Upper lobe of left lung (tissue), 6 donors: ENCODE measurements at regions not wholly inside any gene's neighbourhood (a gene's known extent, or its start where the extent isn't known, plus 50 kb on each side); places are given as distances from the start of the nearest gene placed in this dataset.
"Not testable (repeated sequence)": the region's sequence is repeated elsewhere in the genome, so short reads cannot be mapped to it uniquely, and the experiment has no call there.

ENCODE experiments used
- ATAC-seq, 2 donors: fragments of 200-7000 bp; cut with Tn5 transposase; one replicate each; pipeline ENCODE4 v1.9.1; 2022; ENCODE audit warnings: mild to moderate bottlenecking in 2 of 2, moderate library complexity in 2 of 2; ENCODE audit not compliant: low FRiP score in 2 of 2
- DNase-seq, 2 donors: peaks; one replicate each; pipeline ENCODE4 v3.0.0-alpha.2; 2019 to 2020
- H3K27ac ChIP-seq, 4 donors: fragments of 200-600 bp; sonication (generic); one replicate each; pipeline ENCODE4 v1.5.1; 2016 to 2019
- H3K27me3 ChIP-seq, 4 donors: fragments of 200-600 bp; sonication (generic); one replicate each; pipeline ENCODE4 v1.5.1; 2017 to 2019
- H3K36me3 ChIP-seq, 4 donors: fragments of 200-600 bp; sonication (generic); one replicate each; pipeline ENCODE4 v1.5.1; 2016 to 2019
- H3K4me1 ChIP-seq, 4 donors: fragments of 200-600 bp; sonication (generic); one replicate each; pipeline ENCODE4 v1.5.1; 2018 to 2019
- H3K4me3 ChIP-seq, 4 donors: fragments of 200-600 bp; sonication (generic); one replicate each; pipeline ENCODE4 v1.5.1; 2017 to 2019; ENCODE audit warnings: mild to moderate bottlenecking in 2 of 4, moderate library complexity in 1 of 4
- H3K9me3 ChIP-seq, 4 donors: fragments of 200-600 bp; sonication (generic); one replicate each; pipeline ENCODE4 v1.5.1; 2018 to 2019
- CTCF ChIP-seq, 6 experiments: fragments of 450-650 bp in 4 of 6; fragments of 200-600 bp in 2 of 6; sonication (generic) in 2 of 6; IDR thresholded peaks; one replicate each; pipeline ENCODE4 v1.5.1; 2016 to 2019; ENCODE audit warnings: antibody characterized with exemption in 6 of 6
- EP300 ChIP-seq, 4 donors: sonication (generic); formaldehyde crosslinking; IDR thresholded peaks; one replicate each; pipeline ENCODE4 v1.5.1; 2017; ENCODE audit warnings: antibody characterized with exemption in 4 of 4, control low read depth in 2 of 4
- POLR2A ChIP-seq, 4 donors: fragments of 450-650 bp; IDR thresholded peaks; one replicate each; pipeline ENCODE4 v1.5.1; 2016 to 2017; ENCODE audit warnings: antibody characterized with exemption in 4 of 4, mild to moderate bottlenecking in 2 of 4
- POLR2AphosphoS5 ChIP-seq, 2 donors: sonication (generic); formaldehyde crosslinking; IDR thresholded peaks; one replicate each; pipeline ENCODE4 v1.5.1; 2017; ENCODE audit warnings: antibody characterized with exemption in 2 of 2
- whole genome bisulfite sequencing, 2 donors: methylation state at CpG; one replicate each; pipeline ENCODE4 v1.1.5; 2017 to 2018; 5-methylcytosine and 5-hydroxymethylcytosine counted together
- donor health status: DM: no; HTN: no; CAD: no; lungs with moderate emphysema.
- donor health status: DM: no; HTN: yes; CAD: no; lungs with severe emphysema.

DNA sequence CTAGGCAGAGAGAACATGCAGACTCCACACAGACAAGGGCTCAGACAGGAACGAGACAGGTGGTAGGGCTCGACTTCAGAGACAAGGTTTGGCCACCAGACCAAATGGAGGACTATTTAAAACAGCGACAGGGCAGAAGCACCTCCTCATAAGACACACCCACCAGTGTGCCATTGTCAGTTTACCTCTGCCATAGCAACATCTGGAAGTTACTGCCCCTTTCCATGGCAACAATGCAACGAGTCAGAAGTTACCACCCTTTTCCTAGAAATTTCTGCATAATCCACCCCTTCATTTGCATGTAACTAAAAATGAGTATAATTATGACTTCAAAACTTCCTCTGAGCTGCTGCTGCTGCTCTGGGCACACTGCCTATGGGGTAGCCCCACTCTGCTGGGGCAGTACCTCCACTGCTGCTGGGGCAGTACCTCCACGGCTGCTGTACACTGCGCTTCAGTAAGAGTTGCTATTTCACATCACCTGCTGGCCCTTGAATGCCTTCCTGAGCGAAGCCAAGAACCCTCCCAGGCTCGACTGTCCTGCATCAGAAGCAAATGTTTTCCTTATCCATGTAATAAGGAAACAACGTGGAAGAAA lies 2222.3 kb upstream of the AGA start:
- H3K4me1 ChIP-seq, result no peaks in the 10 kb centered on the region
- no peaks in the 10 kb centered on the region for H3K27me3 ChIP-seq
- ATAC-seq, result no peak
- no peaks in the 10 kb centered on the region for H3K36me3 ChIP-seq
- peak in 1 of 2 donors; percentile 17 for DNase-seq
- no peak overlapping the region for H3K4me3 ChIP-seq
- TF ChIP-seq EP300 (IDR thresholded peaks at IDR 0.05) (no peak), POLR2AphosphoS5 (IDR thresholded peaks at IDR 0.05) (no peak), POLR2A (IDR thresholded peaks at IDR 0.05) (no peak), CTCF (IDR thresholded peaks at IDR 0.05) (no peak)
- no peak overlapping the region for H3K27ac ChIP-seq
- WGBS, 2 donors, result 87 to 88% methylated on average over 9 of the region's 9 CpGs
- no peaks in the 10 kb centered on the region for H3K9me3 ChIP-seq

DNA sequence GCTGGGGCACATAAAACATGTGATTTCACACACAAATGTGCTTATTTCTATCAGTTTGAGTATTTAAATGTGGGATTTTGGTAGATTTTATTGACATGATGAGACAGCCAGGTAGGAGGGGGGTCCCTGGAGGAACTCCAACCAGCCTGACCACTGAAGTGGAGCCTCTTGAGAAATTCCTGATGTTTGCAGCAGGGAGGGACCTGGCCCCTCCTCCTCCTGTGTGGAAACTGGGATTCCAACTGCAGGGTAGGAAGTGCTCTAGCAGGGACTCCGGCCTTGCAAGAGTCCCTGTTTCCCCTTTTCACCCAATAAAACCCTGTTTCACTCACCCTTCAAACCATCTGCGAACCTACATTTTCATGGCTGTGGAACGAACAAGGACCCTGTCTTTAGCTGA lies 2224.0 kb upstream of the AGA start:
- Histone ChIP-seq H3K4me3 (no peak overlapping the region), H3K27ac (no peak overlapping the region), H3K4me1 (no peaks in the 10 kb centered on the region), H3K27me3 (no peaks in the 10 kb centered on the region), H3K9me3 (no peaks in the 10 kb centered on the region), H3K36me3 (no peaks in the 10 kb centered on the region)
- ATAC-seq, result no peak
- no peak for DNase-seq
- 58 to 82% methylated on average over 3 of the region's 3 CpGs for WGBS, 2 donors
- TF ChIP-seq EP300 (IDR thresholded peaks at IDR 0.05), result no peak
- TF ChIP-seq POLR2A (IDR thresholded peaks at IDR 0.05), result no peak
- no peak for TF ChIP-seq CTCF (IDR thresholded peaks at IDR 0.05)
- TF ChIP-seq POLR2AphosphoS5 (IDR thresholded peaks at IDR 0.05), result no peak

DNA sequence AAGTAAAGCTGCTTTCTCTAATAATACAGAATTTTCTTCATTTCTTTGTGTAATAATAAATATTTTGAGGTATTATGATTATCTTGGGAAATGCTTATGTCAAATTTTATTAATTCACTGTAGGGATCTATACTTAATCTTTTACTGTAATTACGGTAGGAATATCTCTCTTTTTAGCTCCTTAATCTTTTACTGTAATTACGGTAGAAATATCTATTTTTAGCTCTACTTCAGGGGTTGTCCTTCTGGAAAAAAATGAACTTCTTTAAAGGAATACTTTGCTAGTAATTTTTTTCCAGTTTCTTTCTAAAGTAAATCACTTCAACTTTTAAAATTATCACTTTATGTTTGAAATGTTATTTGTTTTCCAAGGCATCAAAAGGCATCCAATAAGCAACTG lies 2229.4 kb upstream of the AGA start:
- Histone ChIP-seq H3K27me3 (no peaks in the 10 kb centered on the region), H3K4me1 (no peaks in the 10 kb centered on the region), H3K27ac (no peak overlapping the region), H3K4me3 (no peak overlapping the region), H3K9me3 (no peaks in the 10 kb centered on the region), H3K36me3 (no peaks in the 10 kb centered on the region)
- WGBS, 2 donors, result 59 to 67% methylated on average over 2 of the region's 2 CpGs
- DNase-seq, result no peak
- ATAC-seq, result no peak
- no peak for TF ChIP-seq CTCF (IDR thresholded peaks at IDR 0.05)
- no peak for TF ChIP-seq EP300 (IDR thresholded peaks at IDR 0.05)
- TF ChIP-seq POLR2AphosphoS5 (IDR thresholded peaks at IDR 0.05), result no peak
- no peak for TF ChIP-seq POLR2A (IDR thresholded peaks at IDR 0.05)

DNA sequence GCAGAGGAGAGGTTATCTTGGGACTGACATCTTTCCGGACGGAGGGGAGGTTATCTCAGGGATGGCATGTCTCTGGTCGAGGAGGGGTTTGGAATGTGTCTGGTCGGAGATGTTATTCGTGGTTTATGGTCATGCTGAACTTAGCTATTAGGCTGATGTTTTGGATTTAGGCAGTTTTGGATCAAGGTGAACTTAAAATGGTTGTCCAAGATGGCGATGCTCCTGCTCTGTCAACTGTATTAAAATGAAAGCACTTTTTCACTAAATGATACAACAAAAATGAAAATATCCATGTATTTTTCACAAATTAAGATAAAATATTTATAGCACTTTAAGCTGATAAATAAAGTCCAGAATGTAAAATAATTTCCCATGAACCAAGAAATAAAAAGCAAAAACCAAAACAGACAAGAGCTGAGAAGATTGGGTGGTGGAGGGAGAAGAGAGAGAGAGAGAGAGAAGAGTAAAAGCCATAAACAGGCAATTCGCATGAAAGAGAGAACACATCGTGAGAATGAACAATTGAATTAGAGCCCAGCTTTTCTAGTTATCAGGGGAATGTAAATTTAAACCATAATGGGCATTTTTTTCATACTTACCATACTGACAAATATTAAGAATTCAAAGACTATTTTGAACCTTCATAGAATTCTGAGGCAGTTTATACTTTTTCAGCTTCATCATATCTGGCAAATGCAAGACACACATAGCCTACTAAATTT lies 2236.0 kb upstream of the AGA start:
- H3K27me3 ChIP-seq, result no peaks in the 10 kb centered on the region
- ATAC-seq (no peak), DNase-seq (no peak)
- H3K4me3 ChIP-seq, result no peak overlapping the region
- no peak for TF ChIP-seq POLR2AphosphoS5 (IDR thresholded peaks at IDR 0.05)
- TF ChIP-seq EP300 (IDR thresholded peaks at IDR 0.05), result no peak
- TF ChIP-seq POLR2A (IDR thresholded peaks at IDR 0.05), result no peak
- TF ChIP-seq CTCF (IDR thresholded peaks at IDR 0.05), result no peak
- no peaks in the 10 kb centered on the region for H3K9me3 ChIP-seq
- 74 to 88% methylated on average over 8 of the region's 8 CpGs for WGBS, 2 donors
- H3K36me3 ChIP-seq, result no peaks in the 10 kb centered on the region
- H3K4me1 ChIP-seq, result no peaks in the 10 kb centered on the region
- H3K27ac ChIP-seq, result no peak overlapping the region

- H3K27me3 ChIP-seq, H3K4me1 ChIP-seq, H3K9me3 ChIP-seq, ATAC-seq, H3K27ac ChIP-seq, H3K4me3 ChIP-seq, H3K36me3 ChIP-seq, DNase-seq: not testable (repeated sequence)
- WGBS, 2 donors, result 82% methylated on average over 4 of the region's 4 CpGs
Observed at GRCh38 chr4:179683661-179684060, 2241.4 kb upstream of the AGA start.
